Keratinocyte (primary cell): ENCODE measurements at regions not wholly inside any gene's neighbourhood (a gene's known extent, or its start where the extent isn't known, plus 50 kb on each side); places are given as distances from the start of the nearest gene placed in this dataset.

ENCODE experiments used
- DNase-seq: peaks from one replicate; pipeline ENCODE4 v3.0.0-alpha.2; 2011; ENCODE audit warnings: low read depth, missing footprints, low spot score
- FAIRE-seq: peaks from 2 replicates; lab custom pipeline; 2011; peaks lifted over from hg19 to GRCh38; lab: Jason Lieb, UNC
- H2AFZ ChIP-seq: 2 replicates; pipeline ENCODE4 v1.6.0; 2012; ENCODE audit warnings: low read length, control low read depth, inconsistent platforms; ENCODE audit not compliant: control insufficient read depth
- H3K27ac ChIP-seq: 2 replicates; pipeline ENCODE4 v1.5.1; 2011; ENCODE audit warnings: low read length; ENCODE audit not compliant: control insufficient read depth, insufficient read depth
- H3K27me3 ChIP-seq: 3 replicates; pipeline ENCODE4 v1.6.0; 2011; ENCODE audit warnings: low read length; ENCODE audit not compliant: control insufficient read depth, insufficient read depth; ENCODE audit errors: extremely low read depth
- H3K36me3 ChIP-seq, 2 experiments: 2 replicates in 1 of 2; 3 replicates in 1 of 2; pipeline ENCODE4 v1.5.1; 2011; ENCODE audit warnings: low read length in 2 of 2, mild to moderate bottlenecking in 1 of 2; ENCODE audit not compliant: control insufficient read depth in 2 of 2, insufficient read depth in 2 of 2; ENCODE audit errors: extremely low read depth in 1 of 2
- H3K4me1 ChIP-seq: 3 replicates; pipeline ENCODE4 v1.5.1; 2011; ENCODE audit warnings: low read length; ENCODE audit not compliant: control insufficient read depth, insufficient read depth; ENCODE audit errors: extremely low read depth
- H3K4me2 ChIP-seq: 3 replicates; pipeline ENCODE4 v1.6.0; 2011; ENCODE audit warnings: low read depth, low read length; ENCODE audit not compliant: control insufficient read depth, insufficient read depth; ENCODE audit errors: extremely low read depth
- H3K4me3 ChIP-seq, 3 experiments: fragments of 200-600 bp in 1 of 3; sonication (generic) in 1 of 3; 2 replicates in 2 of 3; 3 replicates in 1 of 3; pipeline ENCODE4 v1.5.1; 2011 to 2016; ENCODE audit warnings: low read length in 3 of 3, mild to moderate bottlenecking in 3 of 3, control low read depth in 2 of 3, inconsistent platforms in 1 of 3, low read depth in 1 of 3, mixed read lengths in 1 of 3, mixed run types in 1 of 3, moderate library complexity in 1 of 3; ENCODE audit not compliant: control insufficient read depth in 2 of 3, insufficient read depth in 2 of 3; ENCODE audit errors: extremely low read depth in 1 of 3
- H3K79me2 ChIP-seq: 2 replicates; pipeline ENCODE4 v1.6.0; 2012; ENCODE audit warnings: low read length; ENCODE audit not compliant: control insufficient read depth, insufficient read depth
- H3K9ac ChIP-seq: 3 replicates; pipeline ENCODE4 v1.6.0; 2011; ENCODE audit warnings: low read length; ENCODE audit not compliant: control insufficient read depth, insufficient read depth; ENCODE audit errors: extremely low read depth
- H3K9me1 ChIP-seq: 3 replicates; pipeline ENCODE4 v1.6.0; 2011; ENCODE audit warnings: low read length; ENCODE audit not compliant: control insufficient read depth, insufficient read depth; ENCODE audit errors: extremely low read depth
- H3K9me3 ChIP-seq: 2 replicates; pipeline ENCODE4 v1.5.1; 2012; ENCODE audit warnings: low read depth, low read length; ENCODE audit not compliant: control insufficient read depth
- H4K20me1 ChIP-seq: 3 replicates; pipeline ENCODE4 v1.6.0; 2011; ENCODE audit warnings: low read length; ENCODE audit not compliant: control insufficient read depth, insufficient read depth; ENCODE audit errors: extremely low read depth
- CTCF ChIP-seq, 3 experiments: IDR thresholded peaks in 1 of 3; conservative IDR thresholded peaks in 1 of 3; optimal IDR thresholded peaks in 1 of 3; 2 replicates in 2 of 3; 3 replicates in 1 of 3; pipeline versions ENCODE3 to v1.5.1; 2011; ENCODE audit warnings: low read length in 3 of 3, mild to moderate bottlenecking in 3 of 3, moderate library complexity in 2 of 3, control low read depth in 1 of 3, inconsistent platforms in 1 of 3; ENCODE audit not compliant: insufficient read depth in 2 of 3; ENCODE audit errors: extremely low read depth in 1 of 3
- EZH2 ChIP-seq: IDR thresholded peaks from one replicate; pipeline ENCODE4 v1.6.1; 2012; ENCODE audit warnings: inconsistent platforms, mild to moderate bottlenecking, low read length, moderate library complexity
- dilution Hi-C: fragments of 300-500 bp; cut with MboI; formaldehyde crosslinking; loops from one replicate; pipeline ENCODE4 v1.7.0; 2020; ENCODE audit warnings: low sequenced_read_pairs; ENCODE audit not compliant: extremely low pct_ligation_motif_present

GRCh38 chr2:187615364-187615763 lies 61.1 kb upstream of the TFPI start:
- no peak overlapping the region for H3K27ac ChIP-seq

GRCh38 chr2:187615902-187616301 lies 61.7 kb upstream of the TFPI start:
- no peak overlapping the region for H2AFZ ChIP-seq

More at GRCh38 chr2:187615364-187615763, 61.1 kb upstream of the TFPI start:
- Histone ChIP-seq H3K9ac (no peak overlapping the region), H3K27me3 (no peaks in the 10 kb centered on the region), H3K79me2 (no peaks in the 10 kb centered on the region), H2AFZ (no peak overlapping the region), H3K4me1 (no peaks in the 10 kb centered on the region), H3K36me3 (no peaks in the 10 kb centered on the region), H3K9me3 (no peaks in the 10 kb centered on the region), H3K4me3 (no peak overlapping the region), H3K4me2 (no peak overlapping the region), H3K9me1 (no peaks in the 10 kb centered on the region), H4K20me1 (no peaks in the 10 kb centered on the region)
- TF ChIP-seq EZH2: no peak
- no peak for TF ChIP-seq CTCF (optimal IDR thresholded peaks at IDR 0.05 in 1 of 3, IDR thresholded peaks at IDR 0.05 in 1 of 3, conservative IDR thresholded peaks at IDR 0.05 in 1 of 3; ENCODE audit: extremely low read depth in 1 of 3, insufficient read depth in 2 of 3, low read length in 3 of 3)
- DNase-seq (no peak), FAIRE-seq (no peak)
- dilution Hi-C loops: no loop called here

More at GRCh38 chr2:187615902-187616301, 61.7 kb upstream of the TFPI start:
- no peaks in the 10 kb centered on the region for H3K27me3 ChIP-seq
- TF ChIP-seq CTCF (optimal IDR thresholded peaks at IDR 0.05 in 1 of 3, IDR thresholded peaks at IDR 0.05 in 1 of 3, conservative IDR thresholded peaks at IDR 0.05 in 1 of 3; ENCODE audit: extremely low read depth in 1 of 3, insufficient read depth in 2 of 3, low read length in 3 of 3) (no peak), EZH2 (no peak)
- H3K27ac ChIP-seq: no peak overlapping the region
- no peak overlapping the region for H3K4me2 ChIP-seq
- no peaks in the 10 kb centered on the region for H3K4me1 ChIP-seq
- no peak overlapping the region for H3K4me3 ChIP-seq
- no peak for FAIRE-seq
- H3K9ac ChIP-seq: no peak overlapping the region
- no peaks in the 10 kb centered on the region for H3K36me3 ChIP-seq
- H4K20me1 ChIP-seq: no peaks in the 10 kb centered on the region
- H3K9me3 ChIP-seq: no peaks in the 10 kb centered on the region
- DNase-seq: no peak
- dilution Hi-C loops: no loop called here
- no peaks in the 10 kb centered on the region for H3K9me1 ChIP-seq
- no peaks in the 10 kb centered on the region for H3K79me2 ChIP-seq
